BLaER1 (cell line): ENCODE measurements at regions not wholly inside any gene's neighbourhood (a gene's known extent, or its start where the extent isn't known, plus 50 kb on each side); places are given as distances from the start of the nearest gene placed in this dataset.

ENCODE experiments used
- H3K27ac ChIP-seq: shearing (Covaris generic); formaldehyde crosslinking; 2 replicates; pipeline ENCODE4 v1.8.1; 2022
- H3K27me3 ChIP-seq: shearing (Covaris generic); formaldehyde crosslinking; 2 replicates; pipeline ENCODE4 v1.8.1; 2022
- H3K36me3 ChIP-seq: shearing (Covaris generic); formaldehyde crosslinking; 2 replicates; pipeline ENCODE4 v1.8.1; 2022
- H3K4me1 ChIP-seq: shearing (Covaris generic); formaldehyde crosslinking; 2 replicates; pipeline ENCODE4 v1.8.1; 2022
- H3K4me2 ChIP-seq: shearing (Covaris generic); formaldehyde crosslinking; 2 replicates; pipeline ENCODE4 v1.8.1; 2022
- H3K4me3 ChIP-seq: shearing (Covaris generic); formaldehyde crosslinking; 2 replicates; pipeline ENCODE4 v1.8.1; 2022
- H3K9ac ChIP-seq: shearing (Covaris generic); formaldehyde crosslinking; 2 replicates; pipeline ENCODE4 v1.8.1; 2022
- H3K9me3 ChIP-seq: shearing (Covaris generic); formaldehyde crosslinking; 2 replicates; pipeline ENCODE4 v1.8.1; 2022
- H4K20me1 ChIP-seq: shearing (Covaris generic); formaldehyde crosslinking; 2 replicates; pipeline ENCODE4 v1.8.1; 2022
- Cebpa-rat ChIP-seq: shearing (Covaris generic); IDR thresholded peaks from 2 replicates; pipeline ENCODE4 v1.8.1; 2022

GRCh38 chr4:11544211-11544610 lies 115.5 kb upstream of the HS3ST1 start:
- Histone ChIP-seq H3K4me3 (no peak overlapping the region), H3K4me1 (peaks cover 11% of the 10 kb centered on the region), H3K9ac (no peak overlapping the region), H3K36me3 (no peaks in the 10 kb centered on the region), H4K20me1 (no peaks in the 10 kb centered on the region), H3K27ac (no peak overlapping the region), H3K4me2 (peak overlapping the region; percentile 65), H3K9me3 (no peaks in the 10 kb centered on the region), H3K27me3 (no peaks in the 10 kb centered on the region)
- TF ChIP-seq Cebpa-rat = no peak

- 0 out of 2 replicates have a peak overlapping the region, but pooled peaks have one; percentile 6 for H3K9ac ChIP-seq
- H3K4me1 ChIP-seq = peaks cover 11% of the 10 kb centered on the region
- H3K27me3 ChIP-seq = no peaks in the 10 kb centered on the region
- H3K36me3 ChIP-seq = no peaks in the 10 kb centered on the region
- no peak for TF ChIP-seq Cebpa-rat
- H3K9me3 ChIP-seq = no peaks in the 10 kb centered on the region
- no peak overlapping the region for H3K4me3 ChIP-seq
- peak overlapping the region; percentile 44; the same call in 1 of the 2 replicates for H3K27ac ChIP-seq
- no peaks in the 10 kb centered on the region for H4K20me1 ChIP-seq
- H3K4me2 ChIP-seq = peak overlapping the region; percentile 65
These were observed 115.0 kb upstream of the HS3ST1 start for GRCh38 chr4:11543706-11544105.

GRCh38 chr4:11542952-11543351 lies 114.3 kb upstream of the HS3ST1 start:
- no peak for TF ChIP-seq Cebpa-rat
- no peak overlapping the region for H3K27ac ChIP-seq
- no peaks in the 10 kb centered on the region for H3K36me3 ChIP-seq
- H3K9ac ChIP-seq = no peak overlapping the region
- peak overlapping the region; percentile 65; the same call in 1 of the 2 replicates for H3K4me2 ChIP-seq
- no peaks in the 10 kb centered on the region for H3K27me3 ChIP-seq
- peaks cover 11% of the 10 kb centered on the region for H3K4me1 ChIP-seq
- no peaks in the 10 kb centered on the region for H3K9me3 ChIP-seq
- H4K20me1 ChIP-seq = no peaks in the 10 kb centered on the region
- H3K4me3 ChIP-seq = no peak overlapping the region

- Histone ChIP-seq H3K9me3 (no peaks in the 10 kb centered on the region), H3K36me3 (no peaks in the 10 kb centered on the region), H3K27ac (no peak overlapping the region), H3K4me2 (no peak overlapping the region), H3K9ac (no peak overlapping the region), H3K27me3 (no peaks in the 10 kb centered on the region), H3K4me1 (no peaks in the 10 kb centered on the region), H3K4me3 (no peak overlapping the region), H4K20me1 (no peaks in the 10 kb centered on the region)
- TF ChIP-seq Cebpa-rat = no peak
These were observed 109.2 kb upstream of the HS3ST1 start for GRCh38 chr4:11537846-11538245.

GRCh38 chr4:11535333-11535732 lies 106.6 kb upstream of the HS3ST1 start:
- Histone ChIP-seq H3K27ac (no peak overlapping the region), H3K36me3 (no peaks in the 10 kb centered on the region), H3K4me3 (no peak overlapping the region), H3K27me3 (no peaks in the 10 kb centered on the region), H3K4me2 (no peak overlapping the region), H3K9me3 (no peaks in the 10 kb centered on the region), H4K20me1 (no peaks in the 10 kb centered on the region), H3K4me1 (no peaks in the 10 kb centered on the region), H3K9ac (no peak overlapping the region)
- TF ChIP-seq Cebpa-rat = no peak

- Histone ChIP-seq H3K36me3 (no peaks in the 10 kb centered on the region), H3K9me3 (no peaks in the 10 kb centered on the region), H3K27me3 (no peaks in the 10 kb centered on the region), H3K9ac (no peak overlapping the region), H3K27ac (no peak overlapping the region), H3K4me3 (no peak overlapping the region), H3K4me2 (no peak overlapping the region), H3K4me1 (no peaks in the 10 kb centered on the region), H4K20me1 (no peaks in the 10 kb centered on the region)
- no peak for TF ChIP-seq Cebpa-rat
These were observed 106.1 kb upstream of the HS3ST1 start for GRCh38 chr4:11534623-11535302.

- H4K20me1 ChIP-seq = no peaks in the 10 kb centered on the region
- H3K4me1 ChIP-seq = no peaks in the 10 kb centered on the region
- no peak overlapping the region for H3K9ac ChIP-seq
- H3K4me3 ChIP-seq = no peak overlapping the region
- no peak overlapping the region for H3K4me2 ChIP-seq
- H3K27me3 ChIP-seq = no peaks in the 10 kb centered on the region
- TF ChIP-seq Cebpa-rat = no peak
- no peaks in the 10 kb centered on the region for H3K36me3 ChIP-seq
- no peaks in the 10 kb centered on the region for H3K9me3 ChIP-seq
- no peak overlapping the region for H3K27ac ChIP-seq
These were observed 103.4 kb upstream of the HS3ST1 start for GRCh38 chr4:11532138-11532537.

- H3K4me3 ChIP-seq = no peak overlapping the region
- no peak overlapping the region for H3K27ac ChIP-seq
- H3K9me3 ChIP-seq = no peaks in the 10 kb centered on the region
- H3K36me3 ChIP-seq = no peaks in the 10 kb centered on the region
- no peak overlapping the region for H3K4me2 ChIP-seq
- H3K9ac ChIP-seq = no peak overlapping the region
- H4K20me1 ChIP-seq = no peaks in the 10 kb centered on the region
- no peak for TF ChIP-seq Cebpa-rat
- H3K4me1 ChIP-seq = no peaks in the 10 kb centered on the region
- H3K27me3 ChIP-seq = no peaks in the 10 kb centered on the region
These were observed 101.0 kb upstream of the HS3ST1 start for GRCh38 chr4:11529625-11530201.

- Histone ChIP-seq H3K4me2 (no peak overlapping the region), H3K9me3 (no peaks in the 10 kb centered on the region), H3K4me3 (no peak overlapping the region), H3K27ac (no peak overlapping the region), H3K27me3 (no peaks in the 10 kb centered on the region), H3K9ac (no peak overlapping the region), H3K36me3 (no peaks in the 10 kb centered on the region), H3K4me1 (no peaks in the 10 kb centered on the region), H4K20me1 (no peaks in the 10 kb centered on the region)
- TF ChIP-seq Cebpa-rat = no peak
These were observed 96.4 kb upstream of the HS3ST1 start for GRCh38 chr4:11525085-11525484.

GRCh38 chr4:11518754-11519153 lies 90.1 kb upstream of the HS3ST1 start:
- no peak overlapping the region for H3K27ac ChIP-seq
- H3K9ac ChIP-seq = no peak overlapping the region
- H3K36me3 ChIP-seq = no peaks in the 10 kb centered on the region
- no peaks in the 10 kb centered on the region for H3K9me3 ChIP-seq
- H3K4me3 ChIP-seq = no peak overlapping the region
- H3K4me2 ChIP-seq = no peak overlapping the region
- H4K20me1 ChIP-seq = no peaks in the 10 kb centered on the region
- TF ChIP-seq Cebpa-rat = no peak
- no peaks in the 10 kb centered on the region for H3K27me3 ChIP-seq
- no peaks in the 10 kb centered on the region for H3K4me1 ChIP-seq
